ENCODE measurements at regions not wholly inside any gene's neighbourhood (a gene's known extent, or its start where the extent isn't known, plus 50 kb on each side); places are given as distances from the start of the nearest gene placed in this dataset.
"Not testable (repeated sequence)": the region's sequence is repeated elsewhere in the genome, so short reads cannot be mapped to it uniquely, and the experiment has no call there.

DNA sequence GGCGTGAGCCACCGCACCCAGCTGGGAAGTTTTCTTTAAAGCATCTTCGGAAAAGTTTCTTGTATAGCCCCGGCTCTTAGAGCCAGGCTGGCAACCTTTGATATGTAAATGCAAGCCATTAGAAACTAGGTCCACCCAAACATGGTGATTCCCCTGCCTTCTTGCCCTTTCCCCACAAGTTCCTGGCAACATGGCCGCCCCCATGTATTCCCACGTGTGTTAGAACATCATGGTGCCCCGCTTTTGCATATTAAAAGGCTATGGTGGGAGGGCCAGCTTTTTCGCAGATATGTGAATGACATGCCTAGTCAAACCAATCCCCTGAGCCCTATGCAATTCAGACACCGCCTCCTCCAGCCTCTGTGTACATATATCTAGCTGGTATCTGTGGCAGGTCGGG is 63.2 kb downstream of the RESF1 start:
- not testable (repeated sequence) for TF ChIP-seq CTCF, POLR2A (IDR thresholded peaks at IDR 0.05)
